Putamen (tissue), 1 donor: ENCODE measurements at regions not wholly inside any gene's neighbourhood (a gene's known extent, or its start where the extent isn't known, plus 50 kb on each side); places are given as distances from the start of the nearest gene placed in this dataset.
A peak's percentile ranks its signal among the peaks of the same experiment; 100 is the strongest.

Experiments used
- DNase-seq: peaks from one replicate; pipeline ENCODE4 v3.0.0-alpha.2; 2016; ENCODE audit warnings: low spot score

GRCh38 chr2:225137971-225138370 lies 95.7 kb upstream of the DOCK10 start:
- DNase-seq: no peak

- DNase-seq: no peak
Observed at GRCh38 chr2:225136552-225136951, 94.3 kb upstream of the DOCK10 start.

- DNase-seq: no peak
Observed at GRCh38 chr2:225131898-225132297, 89.6 kb upstream of the DOCK10 start.

- no peak for DNase-seq
Observed at GRCh38 chr2:225130093-225130492, 87.8 kb upstream of the DOCK10 start.

GRCh38 chr2:225124311-225125017 lies 82.2 kb upstream of the DOCK10 start:
- DNase-seq: no peak

GRCh38 chr2:225122583-225123486 lies 80.6 kb upstream of the DOCK10 start:
- no peak for DNase-seq

GRCh38 chr2:225122007-225122406 lies 79.7 kb upstream of the DOCK10 start:
- no peak for DNase-seq

GRCh38 chr2:225120186-225120585 lies 77.9 kb upstream of the DOCK10 start:
- DNase-seq: no peak

- no peak for DNase-seq
Observed at GRCh38 chr2:225117051-225117716, 74.9 kb upstream of the DOCK10 start.

- DNase-seq: no peak
Observed at GRCh38 chr2:225114786-225115323, 72.6 kb upstream of the DOCK10 start.

- DNase-seq: peak; percentile 63
Observed at GRCh38 chr2:225113371-225114015, 71.2 kb upstream of the DOCK10 start.

GRCh38 chr2:225112362-225113126 lies 70.3 kb upstream of the DOCK10 start:
- no peak for DNase-seq

GRCh38 chr2:225108805-225109204 lies 66.5 kb upstream of the DOCK10 start:
- DNase-seq: no peak

GRCh38 chr2:225104971-225105370 lies 62.7 kb upstream of the DOCK10 start:
- no peak for DNase-seq

- no peak for DNase-seq
Observed at GRCh38 chr2:225104321-225104720, 62.1 kb upstream of the DOCK10 start.

GRCh38 chr2:225103737-225104141 lies 61.5 kb upstream of the DOCK10 start:
- no peak for DNase-seq

- DNase-seq: no peak
Observed at GRCh38 chr2:225100856-225101294, 58.6 kb upstream of the DOCK10 start.

GRCh38 chr2:225100269-225100668 lies 58.0 kb upstream of the DOCK10 start:
- DNase-seq: no peak

GRCh38 chr2:225097035-225097434 lies 54.8 kb upstream of the DOCK10 start:
- no peak for DNase-seq
